HCT116 (cell line): ENCODE measurements at regions not wholly inside any gene's neighbourhood (a gene's known extent, or its start where the extent isn't known, plus 50 kb on each side); places are given as distances from the start of the nearest gene placed in this dataset.

ENCODE experiments used
- ATAC-seq: fragments of 200-7000 bp; cut with Tn5 transposase; 2 replicates; pipeline ENCODE4 v1.9.1; 2020; ENCODE audit warnings: mild to moderate bottlenecking, moderate library complexity
- BruUV-seq: library from RNA; stranded (reverse); fragments of 400-500 nt; replicated peaks from 2 replicates; lab custom pipeline; 2021; lab: Mats Ljungman, UMichigan
- CTCF ChIA-PET: fragments of 300-600 bp; sonication (Branson Sonifier 250); formaldehyde crosslinking; loops from one replicate; lab custom pipeline; 2021; ENCODE audit warnings: antibody characterized with exemption; lab: Charles Lee
- POLR2A ChIA-PET: fragments of 300-600, 350-600 bp; sonication (Branson Sonifier 250); formaldehyde crosslinking; loops from one replicate; lab custom pipeline; 2021; ENCODE audit warnings: antibody characterized with exemption; lab: Charles Lee
- RAD21 ChIA-PET, 2 experiments: fragments of 300-600 bp; sonication (Branson Sonifier 250); formaldehyde crosslinking; loops; one replicate each; lab custom pipeline; 2023; ENCODE audit warnings: low total read pairs in 2 of 2; ENCODE audit not compliant: uncharacterized antibody in 2 of 2, unreplicated experiment in 2 of 2, low non-redundant PET in 1 of 2; lab: Charles Lee
- DNase-seq: peaks from one replicate; pipeline ENCODE4 v3.0.0-alpha.2; 2010; ENCODE audit warnings: low read depth, low spot score
- H2AFZ ChIP-seq: fragments of 200-600 bp; shearing (Covaris generic), sonication (generic); 2 replicates; pipeline ENCODE4 v1.6.1; 2017; ENCODE audit warnings: low read depth, mixed run types, mixed read lengths, antibody characterized with exemption, low read length; ENCODE audit not compliant: poor library complexity, severe bottlenecking
- H3K27ac ChIP-seq: 2 replicates; pipeline ENCODE4 v1.5.1; 2012; ENCODE audit warnings: low read depth, low read length
- H3K27me3 ChIP-seq: fragments of 200-600 bp; sonication (generic); 2 replicates; pipeline ENCODE4 v1.6.1; 2016; ENCODE audit warnings: mixed run types, low read length, mixed read lengths; ENCODE audit not compliant: insufficient read depth
- H3K36me3 ChIP-seq, 2 experiments: fragments of 200-500 bp in 1 of 2; fragments of 200-600 bp in 1 of 2; sonication (Bioruptor generic) in 1 of 2; sonication (generic) in 1 of 2; 2 replicates each; pipeline versions ENCODE4 v1.5.1 to v1.6.1; 2014 to 2016; ENCODE audit warnings: low read length in 2 of 2, inconsistent platforms in 1 of 2, mixed read lengths in 1 of 2, mixed run types in 1 of 2; ENCODE audit not compliant: insufficient read depth in 2 of 2, control insufficient read depth in 1 of 2
- H3K4me1 ChIP-seq, 2 experiments: fragments of 200-600 bp in 1 of 2; sonication (generic) in 1 of 2; 2 replicates each; pipeline versions ENCODE4 v1.5.1 to v1.6.1; 2012 to 2017; ENCODE audit warnings: low read length in 2 of 2, inconsistent platforms in 1 of 2, mild to moderate bottlenecking in 1 of 2, mixed read lengths in 1 of 2, mixed run types in 1 of 2, moderate library complexity in 1 of 2; ENCODE audit not compliant: insufficient read depth in 2 of 2, control insufficient read depth in 1 of 2
- H3K4me2 ChIP-seq: fragments of 200-600 bp; sonication (generic); 2 replicates; pipeline ENCODE4 v1.6.1; 2017; ENCODE audit warnings: mixed run types, low read length, mixed read lengths
- H3K4me3 ChIP-seq, 2 experiments: fragments of 200-600 bp in 1 of 2; sonication (generic) in 1 of 2; replicated peaks in 1 of 2; 2 replicates each; pipeline ENCODE4 v1.5.1; 2011 to 2016; ENCODE audit warnings: low read length in 2 of 2, control low read depth in 1 of 2, low read depth in 1 of 2, mild to moderate bottlenecking in 1 of 2, mixed read lengths in 1 of 2, mixed run types in 1 of 2
- H3K79me2 ChIP-seq: fragments of 200-600 bp; sonication (generic); 2 replicates; pipeline ENCODE4 v1.6.1; 2017; ENCODE audit warnings: mild to moderate bottlenecking, mixed run types, low read length, moderate library complexity, mixed read lengths; ENCODE audit not compliant: insufficient read depth
- H3K9ac ChIP-seq: fragments of 200-600 bp; sonication (generic); 2 replicates; pipeline ENCODE4 v1.6.1; 2016; ENCODE audit warnings: low read length, mixed read lengths
- H3K9me2 ChIP-seq: fragments of 200-600 bp; sonication (generic), shearing (Covaris generic); 2 replicates; pipeline ENCODE4 v1.6.1; 2017; ENCODE audit warnings: mixed run types, mild to moderate bottlenecking, moderate library complexity; ENCODE audit not compliant: insufficient read depth
- H3K9me3 ChIP-seq, 2 experiments: fragments of 200-500 bp in 1 of 2; fragments of 200-600 bp in 1 of 2; sonication (Bioruptor generic) in 1 of 2; sonication (generic) in 1 of 2; 2 replicates each; pipeline ENCODE4 v1.6.1; 2014 to 2017; ENCODE audit warnings: low read length in 2 of 2, mixed read lengths in 2 of 2, inconsistent platforms in 1 of 2, low read depth in 1 of 2, mild to moderate bottlenecking in 1 of 2, mixed run types in 1 of 2, moderate library complexity in 1 of 2; ENCODE audit not compliant: control insufficient read depth in 1 of 2, insufficient read depth in 1 of 2
- H4K20me1 ChIP-seq: fragments of 200-600 bp; sonication (generic), shearing (Covaris generic); 2 replicates; pipeline ENCODE4 v1.6.1; 2017; ENCODE audit warnings: mixed run types, mild to moderate bottlenecking, moderate library complexity; ENCODE audit not compliant: insufficient read depth
- ATF3 ChIP-seq: IDR thresholded peaks from 2 replicates; pipeline ENCODE4 v1.6.1; 2012
- CBX3 ChIP-seq: IDR thresholded peaks from 2 replicates; pipeline ENCODE4 v1.6.1; 2012; ENCODE audit warnings: low read depth
- EZH2 ChIP-seq: fragments of 200-600 bp; sonication (generic); IDR thresholded peaks from 2 replicates; pipeline ENCODE4 v1.6.1; 2017; ENCODE audit warnings: antibody characterized with exemption, mixed run types
- FOSL1 ChIP-seq: IDR thresholded peaks from 2 replicates; pipeline ENCODE4 v1.6.1; 2012; ENCODE audit warnings: low read depth
- POLR2AphosphoS5 ChIP-seq: IDR thresholded peaks from 2 replicates; pipeline ENCODE4 v1.6.1; 2011; ENCODE audit warnings: mild to moderate bottlenecking, low read depth, low read length, moderate library complexity
- RAD21 ChIP-seq: IDR thresholded peaks from 2 replicates; pipeline ENCODE4 v1.6.1; 2012; ENCODE audit warnings: low read depth, mild to moderate bottlenecking
- REST ChIP-seq: IDR thresholded peaks from 2 replicates; pipeline ENCODE4 v1.6.1; 2012; ENCODE audit warnings: low read depth
- SIN3A ChIP-seq: IDR thresholded peaks from 2 replicates; pipeline ENCODE4 v1.6.1; 2012; ENCODE audit warnings: low read depth
- SRF ChIP-seq: IDR thresholded peaks from 2 replicates; pipeline ENCODE4 v1.6.1; 2012; ENCODE audit warnings: low read depth
- TCF7L2 ChIP-seq: IDR thresholded peaks from 2 replicates; pipeline ENCODE4 v1.7.0; 2011; ENCODE audit warnings: borderline replicate concordance, inconsistent platforms; ENCODE audit not compliant: insufficient read depth, insufficient read length; ENCODE audit errors: extremely low read depth
- YY1 ChIP-seq: IDR thresholded peaks from 2 replicates; pipeline ENCODE4 v1.6.1; 2011; ENCODE audit warnings: low read length, low read depth, moderate library complexity, mild to moderate bottlenecking; ENCODE audit not compliant: insufficient replicate concordance; ENCODE audit errors: extremely low read depth
- ZBTB33 ChIP-seq: IDR thresholded peaks from 2 replicates; pipeline ENCODE4 v1.6.1; 2011; ENCODE audit warnings: mild to moderate bottlenecking, low read length, moderate library complexity; ENCODE audit not compliant: insufficient replicate concordance; ENCODE audit errors: extremely low read depth
- ZFX ChIP-seq: fragments of 450-650 bp; IDR thresholded peaks from 2 replicates; pipeline ENCODE4 v1.6.1; 2017
- ZNF274 ChIP-seq: fragments of 200-500 bp; sonication (Bioruptor generic); IDR thresholded peaks from 2 replicates; pipeline ENCODE4 v1.6.1; 2014; ENCODE audit warnings: mild to moderate bottlenecking, low read depth, low read length, inconsistent platforms
- intact Hi-C: fragments of 100-400 bp; cut with micrococcal nuclease; formaldehyde crosslinking; loops from 2 replicates; pipeline ENCODE4 v1.10.0; 2022

GRCh38 chr9:89238424-89238823 is 59.8 kb upstream of the SHC3 start:
- BruUV-seq = no TSS peak
- H3K9ac ChIP-seq = no peak overlapping the region
- no peaks in the 10 kb centered on the region for H3K9me2 ChIP-seq
- no peak overlapping the region for H3K4me3 ChIP-seq
- RAD21 ChIA-PET = no interaction called here
- H3K79me2 ChIP-seq = no peaks in the 10 kb centered on the region
- intact Hi-C loops = no loop called here
- no peak overlapping the region for H2AFZ ChIP-seq
- H3K27me3 ChIP-seq = no peaks in the 10 kb centered on the region
- POLR2A ChIA-PET = no interaction called here
- ATAC-seq = no peak
- no peak for TF ChIP-seq RAD21
- TF ChIP-seq ZBTB33 = no peak
- TF ChIP-seq, all 23 proteins: peak for 0
- DNase-seq = no peak
- Histone ChIP-seq H3K36me3 (no peaks in the 10 kb centered on the region), H3K27ac (no peak overlapping the region), H3K4me1 (no peaks in the 10 kb centered on the region), H3K9me3 (no peaks in the 10 kb centered on the region), H4K20me1 (no peaks in the 10 kb centered on the region), H3K4me2 (no peak overlapping the region)
- CTCF ChIA-PET = no interaction called here

GRCh38 chr9:89243296-89244061 is 64.9 kb upstream of the SHC3 start:
- no TSS peak for BruUV-seq
- DNase-seq (no peak), ATAC-seq (no peak)
- H2AFZ ChIP-seq = no peak overlapping the region
- intact Hi-C loops = no loop called here
- H4K20me1 ChIP-seq = no peaks in the 10 kb centered on the region
- H3K79me2 ChIP-seq = no peaks in the 10 kb centered on the region
- no peak overlapping the region for H3K4me2 ChIP-seq
- no peaks in the 10 kb centered on the region for H3K9me2 ChIP-seq
- ChIA-PET POLR2A (no interaction called here), CTCF (no interaction called here), RAD21 (no interaction called here)
- H3K27ac ChIP-seq = no peak overlapping the region
- no peak overlapping the region for H3K4me3 ChIP-seq
- no peaks in the 10 kb centered on the region for H3K9me3 ChIP-seq
- no peak overlapping the region for H3K9ac ChIP-seq
- no peaks in the 10 kb centered on the region for H3K36me3 ChIP-seq
- 0 out of 4 replicates have a peak, but pooled peaks cover 0 to 3% of the 10 kb centered on the region in 2 experiments for H3K4me1 ChIP-seq
- no peaks in the 10 kb centered on the region for H3K27me3 ChIP-seq
- TF ChIP-seq FOSL1 (no peak), SRF (no peak), YY1 (no peak), ZFX (no peak), SIN3A (no peak), REST (no peak), TCF7L2 (no peak), ATF3 (no peak), ZNF274 (no peak), POLR2AphosphoS5 (no peak), CBX3 (no peak), EZH2 (no peak)
